Stomach (tissue), 4 donors: ENCODE measurements at regions not wholly inside any gene's neighbourhood (a gene's known extent, or its start where the extent isn't known, plus 50 kb on each side); places are given as distances from the start of the nearest gene placed in this dataset.

Source experiments
- EP300 ChIP-seq: sonication (generic); formaldehyde crosslinking; IDR thresholded peaks from one replicate; pipeline ENCODE4 v1.6.1; 2017; ENCODE audit warnings: antibody characterized with exemption
- POLR2A ChIP-seq, 4 donors: fragments of 450-650 bp; IDR thresholded peaks; one replicate each; pipeline ENCODE4 v1.6.1; 2016; ENCODE audit warnings: antibody characterized with exemption in 4 of 4, control low read depth in 2 of 4, mild to moderate bottlenecking in 1 of 4, moderate library complexity in 1 of 4
- POLR2AphosphoS5 ChIP-seq, 3 donors: sonication (generic); formaldehyde crosslinking; IDR thresholded peaks; one replicate each; pipeline ENCODE4 v1.6.1; 2016; ENCODE audit warnings: antibody characterized with exemption in 3 of 3
- TF ChIP-seq, protein P1 (sequence below), 7 experiments: fragments of 450-650 bp in 4 of 7; fragments of 200-600 bp in 3 of 7; sonication (generic) in 3 of 7; IDR thresholded peaks; one replicate each; pipeline ENCODE4 v1.5.1; 2016 to 2019; ENCODE audit warnings: antibody characterized with exemption in 7 of 7, control low read depth in 2 of 7, mild to moderate bottlenecking in 1 of 7

GRCh38 chr2:16568998-16569784 is 96.4 kb downstream of the CYRIA start:
- TF ChIP-seq POLR2A (IDR thresholded peaks at IDR 0.05): no peak
- TF ChIP-seq, protein P1, sequence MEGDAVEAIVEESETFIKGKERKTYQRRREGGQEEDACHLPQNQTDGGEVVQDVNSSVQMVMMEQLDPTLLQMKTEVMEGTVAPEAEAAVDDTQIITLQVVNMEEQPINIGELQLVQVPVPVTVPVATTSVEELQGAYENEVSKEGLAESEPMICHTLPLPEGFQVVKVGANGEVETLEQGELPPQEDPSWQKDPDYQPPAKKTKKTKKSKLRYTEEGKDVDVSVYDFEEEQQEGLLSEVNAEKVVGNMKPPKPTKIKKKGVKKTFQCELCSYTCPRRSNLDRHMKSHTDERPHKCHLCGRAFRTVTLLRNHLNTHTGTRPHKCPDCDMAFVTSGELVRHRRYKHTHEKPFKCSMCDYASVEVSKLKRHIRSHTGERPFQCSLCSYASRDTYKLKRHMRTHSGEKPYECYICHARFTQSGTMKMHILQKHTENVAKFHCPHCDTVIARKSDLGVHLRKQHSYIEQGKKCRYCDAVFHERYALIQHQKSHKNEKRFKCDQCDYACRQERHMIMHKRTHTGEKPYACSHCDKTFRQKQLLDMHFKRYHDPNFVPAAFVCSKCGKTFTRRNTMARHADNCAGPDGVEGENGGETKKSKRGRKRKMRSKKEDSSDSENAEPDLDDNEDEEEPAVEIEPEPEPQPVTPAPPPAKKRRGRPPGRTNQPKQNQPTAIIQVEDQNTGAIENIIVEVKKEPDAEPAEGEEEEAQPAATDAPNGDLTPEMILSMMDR (IDR thresholded peaks at IDR 0.05): no peak
- no peak for TF ChIP-seq EP300
- no peak for TF ChIP-seq POLR2AphosphoS5 (IDR thresholded peaks at IDR 0.05)
